ENCODE measurements at regions not wholly inside any gene's neighbourhood (a gene's known extent, or its start where the extent isn't known, plus 50 kb on each side); places are given as distances from the start of the nearest gene placed in this dataset.

DNA sequence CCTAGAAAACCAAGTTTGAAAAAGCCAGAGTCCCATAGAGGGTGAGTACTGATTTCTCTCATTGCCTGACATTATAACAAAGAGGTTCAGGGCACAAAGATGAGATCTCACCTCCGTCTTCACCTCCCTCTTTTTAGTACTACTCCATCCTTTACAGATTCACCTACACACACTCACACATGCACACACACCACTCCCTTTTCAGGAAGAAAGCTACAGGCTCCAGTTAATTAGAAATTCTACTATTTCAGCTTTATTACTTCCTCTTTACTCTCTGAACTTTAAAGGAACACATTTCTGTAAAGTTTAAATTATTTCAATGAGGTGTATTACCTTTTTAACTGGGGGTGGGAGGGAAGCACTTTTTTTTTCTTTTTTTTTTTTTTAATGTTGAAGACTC, 59.6 kb upstream of the PRDX6 start:
- Histone ChIP-seq H3K4me3 (no peak overlapping the region), H3K27ac (no peak overlapping the region), H3K9me3 (no peaks in the 10 kb centered on the region), H3K4me2 (no peak overlapping the region), H3K4me1 (no peaks in the 10 kb centered on the region)
- TF ChIP-seq, protein P1, sequence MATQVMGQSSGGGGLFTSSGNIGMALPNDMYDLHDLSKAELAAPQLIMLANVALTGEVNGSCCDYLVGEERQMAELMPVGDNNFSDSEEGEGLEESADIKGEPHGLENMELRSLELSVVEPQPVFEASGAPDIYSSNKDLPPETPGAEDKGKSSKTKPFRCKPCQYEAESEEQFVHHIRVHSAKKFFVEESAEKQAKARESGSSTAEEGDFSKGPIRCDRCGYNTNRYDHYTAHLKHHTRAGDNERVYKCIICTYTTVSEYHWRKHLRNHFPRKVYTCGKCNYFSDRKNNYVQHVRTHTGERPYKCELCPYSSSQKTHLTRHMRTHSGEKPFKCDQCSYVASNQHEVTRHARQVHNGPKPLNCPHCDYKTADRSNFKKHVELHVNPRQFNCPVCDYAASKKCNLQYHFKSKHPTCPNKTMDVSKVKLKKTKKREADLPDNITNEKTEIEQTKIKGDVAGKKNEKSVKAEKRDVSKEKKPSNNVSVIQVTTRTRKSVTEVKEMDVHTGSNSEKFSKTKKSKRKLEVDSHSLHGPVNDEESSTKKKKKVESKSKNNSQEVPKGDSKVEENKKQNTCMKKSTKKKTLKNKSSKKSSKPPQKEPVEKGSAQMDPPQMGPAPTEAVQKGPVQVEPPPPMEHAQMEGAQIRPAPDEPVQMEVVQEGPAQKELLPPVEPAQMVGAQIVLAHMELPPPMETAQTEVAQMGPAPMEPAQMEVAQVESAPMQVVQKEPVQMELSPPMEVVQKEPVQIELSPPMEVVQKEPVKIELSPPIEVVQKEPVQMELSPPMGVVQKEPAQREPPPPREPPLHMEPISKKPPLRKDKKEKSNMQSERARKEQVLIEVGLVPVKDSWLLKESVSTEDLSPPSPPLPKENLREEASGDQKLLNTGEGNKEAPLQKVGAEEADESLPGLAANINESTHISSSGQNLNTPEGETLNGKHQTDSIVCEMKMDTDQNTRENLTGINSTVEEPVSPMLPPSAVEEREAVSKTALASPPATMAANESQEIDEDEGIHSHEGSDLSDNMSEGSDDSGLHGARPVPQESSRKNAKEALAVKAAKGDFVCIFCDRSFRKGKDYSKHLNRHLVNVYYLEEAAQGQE (IDR thresholded peaks at IDR 0.05) = no peak
- no peak for TF ChIP-seq MAFK (IDR thresholded peaks at IDR 0.05; ENCODE audit: partially characterized antibody)
- TF ChIP-seq, protein P2, sequence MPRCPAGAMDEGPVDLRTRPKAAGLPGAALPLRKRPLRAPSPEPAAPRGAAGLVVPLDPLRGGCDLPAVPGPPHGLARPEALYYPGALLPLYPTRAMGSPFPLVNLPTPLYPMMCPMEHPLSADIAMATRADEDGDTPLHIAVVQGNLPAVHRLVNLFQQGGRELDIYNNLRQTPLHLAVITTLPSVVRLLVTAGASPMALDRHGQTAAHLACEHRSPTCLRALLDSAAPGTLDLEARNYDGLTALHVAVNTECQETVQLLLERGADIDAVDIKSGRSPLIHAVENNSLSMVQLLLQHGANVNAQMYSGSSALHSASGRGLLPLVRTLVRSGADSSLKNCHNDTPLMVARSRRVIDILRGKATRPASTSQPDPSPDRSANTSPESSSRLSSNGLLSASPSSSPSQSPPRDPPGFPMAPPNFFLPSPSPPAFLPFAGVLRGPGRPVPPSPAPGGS (IDR thresholded peaks at IDR 0.05) = no peak
- TF ChIP-seq PHF8 (IDR thresholded peaks at IDR 0.05; ENCODE audit: borderline replicate concordance, low read depth) = peak; percentile 13; the same call in 1 of the 2 replicates
- FAIRE-seq (no peak), ATAC-seq (no peak), DNase-seq (ENCODE audit: low read depth in 1 of 2, low spot score in 1 of 2) (no peak)
- 68% methylated on average over 1 of the region's 1 CpG for WGBS (ENCODE audit: missing lambda C conversion rate)
- ChIA-PET CTCF (interaction anchor here (1.2 to 1.8 kb wide), 4 partner anchors 12 to 673 kb away, joined by 3 to 13 read pairs (median 4); no protein-coding TSS in a partner anchor), POLR2A (interaction anchor here (1.1 to 1.4 kb wide), 2 partner anchors 407 to 451 kb away, joined by 3 to 7 read pairs; partner anchors contain the start of genes CENPL, DARS2 and ZBTB37)

DNA sequence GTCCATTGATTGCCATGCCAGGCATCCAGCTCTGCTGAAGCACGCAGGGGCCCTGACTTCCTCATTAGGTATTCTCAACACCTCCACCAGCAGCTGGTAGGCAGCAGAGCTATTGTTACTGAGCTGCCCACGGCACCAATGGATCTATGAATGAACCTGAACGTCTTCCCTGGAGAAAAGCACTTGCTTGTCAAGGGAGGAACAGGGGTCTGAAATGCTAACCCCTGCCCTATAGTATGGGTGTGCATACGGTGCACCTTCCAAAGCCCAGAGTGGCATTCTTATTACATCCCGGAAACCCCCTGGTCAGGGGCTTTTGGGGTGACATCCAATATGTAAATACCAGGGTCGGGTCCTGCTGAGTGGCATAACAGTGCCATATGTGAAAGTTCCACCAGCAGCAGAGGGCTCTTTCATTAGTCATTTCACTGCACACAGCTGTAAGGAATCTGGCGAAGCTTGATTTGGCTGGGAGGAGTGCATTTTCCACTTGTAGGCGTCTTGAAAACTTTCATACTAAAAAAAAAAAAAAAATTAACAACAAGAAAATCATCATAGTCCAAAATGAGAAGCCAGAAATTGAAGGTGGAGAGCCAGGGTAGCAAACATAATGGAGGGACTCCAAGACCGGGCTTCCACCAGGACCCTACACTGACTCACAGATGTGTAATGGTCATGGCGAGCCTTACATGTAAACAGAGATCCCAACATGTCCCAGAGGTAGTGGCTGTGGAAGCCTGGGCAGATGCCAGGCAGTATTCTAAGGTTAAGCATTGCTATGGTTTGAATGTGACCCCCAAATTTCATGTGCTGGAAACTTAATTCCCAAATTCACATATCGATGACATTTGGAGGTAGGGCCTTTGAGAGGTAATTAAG, 58.8 kb upstream of the PRDX6 start:
- POLR2A ChIA-PET = interaction anchor here (1.1 to 1.4 kb wide), 2 partner anchors 406 to 450 kb away, joined by 3 to 7 read pairs; partner anchors contain the start of genes CENPL, DARS2 and ZBTB37
- CTCF ChIA-PET = interaction anchor here (0.7 to 3.7 kb wide), 6 partner anchors 11 to 803 kb away, joined by 3 to 38 read pairs (median 4); no protein-coding TSS in a partner anchor
- ATAC-seq (no peak), FAIRE-seq (no peak), DNase-seq (ENCODE audit: low read depth in 1 of 2, low spot score in 1 of 2) (no peak)
- Histone ChIP-seq H3K27ac (no peak overlapping the region), H3K9me3 (no peaks in the 10 kb centered on the region), H3K4me3 (no peak overlapping the region), H3K4me1 (no peaks in the 10 kb centered on the region), H3K4me2 (no peak overlapping the region)
- WGBS (ENCODE audit: missing lambda C conversion rate) = 78% methylated on average over 11 of the region's 11 CpGs
- no peak for TF ChIP-seq JUNB (IDR thresholded peaks at IDR 0.05)
- TF ChIP-seq FOXS1 (CRISPR knock-in tag; IDR thresholded peaks at IDR 0.05) = no peak
- TF ChIP-seq ZC3H11A (IDR thresholded peaks at IDR 0.05) = no peak
- TF ChIP-seq, protein P1 (IDR thresholded peaks at IDR 0.05) = no peak
- TF ChIP-seq, protein P3, sequence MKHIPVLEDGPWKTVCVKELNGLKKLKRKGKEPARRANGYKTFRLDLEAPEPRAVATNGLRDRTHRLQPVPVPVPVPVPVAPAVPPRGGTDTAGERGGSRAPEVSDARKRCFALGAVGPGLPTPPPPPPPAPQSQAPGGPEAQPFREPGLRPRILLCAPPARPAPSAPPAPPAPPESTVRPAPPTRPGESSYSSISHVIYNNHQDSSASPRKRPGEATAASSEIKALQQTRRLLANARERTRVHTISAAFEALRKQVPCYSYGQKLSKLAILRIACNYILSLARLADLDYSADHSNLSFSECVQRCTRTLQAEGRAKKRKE (CRISPR knock-in tag; IDR thresholded peaks at IDR 0.05; ENCODE audit: low read depth) = no peak
- no peak for TF ChIP-seq FOSB (CRISPR knock-in tag; IDR thresholded peaks at IDR 0.05)
- TF ChIP-seq ZFP36 (IDR thresholded peaks at IDR 0.05; ENCODE audit: borderline replicate concordance, partially characterized antibody) = no peak
- TF ChIP-seq HOXA7 (CRISPR knock-in tag; IDR thresholded peaks at IDR 0.05) = no peak
- TF ChIP-seq POLR2A (IDR thresholded peaks at IDR 0.05; ENCODE audit: low read length) = no peak
- TF ChIP-seq CBX8 (IDR thresholded peaks at IDR 0.05) = no peak
- TF ChIP-seq, protein P2 (IDR thresholded peaks at IDR 0.05) = no peak
- no peak for TF ChIP-seq ESRRA (IDR thresholded peaks at IDR 0.05; ENCODE audit: borderline replicate concordance, low read length)
- TF ChIP-seq CHD2 (IDR thresholded peaks at IDR 0.05; ENCODE audit: low read length, partially characterized antibody) = no peak
- TF ChIP-seq RNF2 (IDR thresholded peaks at IDR 0.05; ENCODE audit: borderline replicate concordance, low read depth) = no peak
